ENCODE measurements at regions not wholly inside any gene's neighbourhood (a gene's known extent, or its start where the extent isn't known, plus 50 kb on each side); places are given as distances from the start of the nearest gene placed in this dataset.

GRCh38 chr2:122166820-122167219 is 411.4 kb downstream of the TSN start:
- POLR2A ChIA-PET = no interaction called here
- H3K4me1 Mint-ChIP-seq = no peaks in the 10 kb centered on the region
- no peaks in the 10 kb centered on the region for H3K27me3 Mint-ChIP-seq
- H3K27ac Mint-ChIP-seq = no peak overlapping the region
- no peaks in the 10 kb centered on the region for H3K36me3 Mint-ChIP-seq
- no peak for ATAC-seq (ENCODE audit: low read depth)
- no peaks in the 10 kb centered on the region for H3K9me3 Mint-ChIP-seq
- DNase-seq = no peak
- H3K4me3 Mint-ChIP-seq = no peak overlapping the region

GRCh38 chr2:122167515-122167914 is 412.1 kb downstream of the TSN start:
- POLR2A ChIA-PET = no interaction called here
- Mint-ChIP-seq H3K4me3 (no peak overlapping the region), H3K27ac (no peak overlapping the region), H3K9me3 (no peaks in the 10 kb centered on the region), H3K4me1 (no peaks in the 10 kb centered on the region), H3K27me3 (no peaks in the 10 kb centered on the region), H3K36me3 (no peaks in the 10 kb centered on the region)
- no peak for ATAC-seq (ENCODE audit: low read depth)
- no peak for DNase-seq

- no peak overlapping the region for H3K27ac Mint-ChIP-seq
- DNase-seq (no peak), ATAC-seq (ENCODE audit: low read depth) (no peak)
- POLR2A ChIA-PET = no interaction called here
- no peak overlapping the region for H3K4me3 Mint-ChIP-seq
- H3K36me3 Mint-ChIP-seq = no peaks in the 10 kb centered on the region
- no peaks in the 10 kb centered on the region for H3K27me3 Mint-ChIP-seq
- no peaks in the 10 kb centered on the region for H3K9me3 Mint-ChIP-seq
- no peaks in the 10 kb centered on the region for H3K4me1 Mint-ChIP-seq
Observed at GRCh38 chr2:122168799-122169198, 413.3 kb downstream of the TSN start.

GRCh38 chr2:122172812-122173211 is 417.4 kb downstream of the TSN start:
- no peak for ATAC-seq (ENCODE audit: low read depth)
- POLR2A ChIA-PET = no interaction called here
- Mint-ChIP-seq H3K4me1 (no peaks in the 10 kb centered on the region), H3K9me3 (no peaks in the 10 kb centered on the region), H3K36me3 (no peaks in the 10 kb centered on the region), H3K4me3 (no peak overlapping the region), H3K27ac (no peak overlapping the region), H3K27me3 (no peaks in the 10 kb centered on the region)
- no peak for DNase-seq

- no peaks in the 10 kb centered on the region for H3K9me3 Mint-ChIP-seq
- H3K27me3 Mint-ChIP-seq = no peaks in the 10 kb centered on the region
- no peak overlapping the region for H3K4me3 Mint-ChIP-seq
- no peaks in the 10 kb centered on the region for H3K4me1 Mint-ChIP-seq
- POLR2A ChIA-PET = no interaction called here
- H3K27ac Mint-ChIP-seq = no peak overlapping the region
- DNase-seq (no peak), ATAC-seq (ENCODE audit: low read depth) (no peak)
- H3K36me3 Mint-ChIP-seq = no peaks in the 10 kb centered on the region
Observed at GRCh38 chr2:122174061-122174460, 418.6 kb downstream of the TSN start.

- no peaks in the 10 kb centered on the region for H3K36me3 Mint-ChIP-seq
- H3K27me3 Mint-ChIP-seq = no peaks in the 10 kb centered on the region
- ATAC-seq (ENCODE audit: low read depth) (no peak), DNase-seq (no peak)
- no peak overlapping the region for H3K27ac Mint-ChIP-seq
- no peaks in the 10 kb centered on the region for H3K4me1 Mint-ChIP-seq
- POLR2A ChIA-PET = no interaction called here
- H3K4me3 Mint-ChIP-seq = no peak overlapping the region
- no peaks in the 10 kb centered on the region for H3K9me3 Mint-ChIP-seq
Observed at GRCh38 chr2:122179492-122180165, 424.2 kb downstream of the TSN start.

- POLR2A ChIA-PET = no interaction called here
- Mint-ChIP-seq H3K27me3 (no peaks in the 10 kb centered on the region), H3K27ac (no peak overlapping the region), H3K4me1 (no peaks in the 10 kb centered on the region), H3K9me3 (no peaks in the 10 kb centered on the region), H3K36me3 (no peaks in the 10 kb centered on the region), H3K4me3 (no peak overlapping the region)
- DNase-seq = no peak
- no peak for ATAC-seq (ENCODE audit: low read depth)
Observed at GRCh38 chr2:122180972-122181371, 425.5 kb downstream of the TSN start.

- POLR2A ChIA-PET = no interaction called here
- Mint-ChIP-seq H3K27ac (no peak overlapping the region), H3K4me3 (no peak overlapping the region), H3K4me1 (no peaks in the 10 kb centered on the region), H3K9me3 (no peaks in the 10 kb centered on the region), H3K36me3 (no peaks in the 10 kb centered on the region), H3K27me3 (no peaks in the 10 kb centered on the region)
- DNase-seq (no peak), ATAC-seq (ENCODE audit: low read depth) (no peak)
Observed at GRCh38 chr2:122182616-122183355, 427.3 kb downstream of the TSN start.

GRCh38 chr2:122183890-122184289 is 428.4 kb downstream of the TSN start:
- DNase-seq = no peak
- ATAC-seq (ENCODE audit: low read depth) = no peak
- Mint-ChIP-seq H3K4me1 (no peaks in the 10 kb centered on the region), H3K27me3 (no peaks in the 10 kb centered on the region), H3K27ac (no peak overlapping the region), H3K9me3 (no peaks in the 10 kb centered on the region), H3K4me3 (no peak overlapping the region), H3K36me3 (no peaks in the 10 kb centered on the region)
- POLR2A ChIA-PET = no interaction called here

GRCh38 chr2:122186761-122187222 is 431.3 kb downstream of the TSN start:
- ATAC-seq (ENCODE audit: low read depth) (no peak), DNase-seq (no peak)
- no peak overlapping the region for H3K27ac Mint-ChIP-seq
- POLR2A ChIA-PET = no interaction called here
- no peaks in the 10 kb centered on the region for H3K9me3 Mint-ChIP-seq
- H3K4me3 Mint-ChIP-seq = no peak overlapping the region
- no peaks in the 10 kb centered on the region for H3K27me3 Mint-ChIP-seq
- H3K36me3 Mint-ChIP-seq = no peaks in the 10 kb centered on the region
- H3K4me1 Mint-ChIP-seq = no peaks in the 10 kb centered on the region

- POLR2A ChIA-PET = no interaction called here
- H3K4me1 Mint-ChIP-seq = no peaks in the 10 kb centered on the region
- ATAC-seq (ENCODE audit: low read depth) (no peak), DNase-seq (no peak)
- H3K4me3 Mint-ChIP-seq = no peak overlapping the region
- no peaks in the 10 kb centered on the region for H3K9me3 Mint-ChIP-seq
- no peak overlapping the region for H3K27ac Mint-ChIP-seq
- no peaks in the 10 kb centered on the region for H3K36me3 Mint-ChIP-seq
- no peaks in the 10 kb centered on the region for H3K27me3 Mint-ChIP-seq
Observed at GRCh38 chr2:122191331-122191730, 435.9 kb downstream of the TSN start.

- no peak for DNase-seq
- H3K27ac Mint-ChIP-seq = no peak overlapping the region
- no peaks in the 10 kb centered on the region for H3K27me3 Mint-ChIP-seq
- H3K4me1 Mint-ChIP-seq = no peaks in the 10 kb centered on the region
- POLR2A ChIA-PET = no interaction called here
- H3K36me3 Mint-ChIP-seq = no peaks in the 10 kb centered on the region
- H3K9me3 Mint-ChIP-seq = no peaks in the 10 kb centered on the region
- ATAC-seq (ENCODE audit: low read depth) = no peak
- H3K4me3 Mint-ChIP-seq = no peak overlapping the region
Observed at GRCh38 chr2:122193622-122194021, 438.2 kb downstream of the TSN start.

- H3K27me3 Mint-ChIP-seq = no peaks in the 10 kb centered on the region
- DNase-seq = no peak
- H3K4me1 Mint-ChIP-seq = no peaks in the 10 kb centered on the region
- POLR2A ChIA-PET = no interaction called here
- no peak overlapping the region for H3K4me3 Mint-ChIP-seq
- no peak overlapping the region for H3K27ac Mint-ChIP-seq
- H3K36me3 Mint-ChIP-seq = no peaks in the 10 kb centered on the region
- no peaks in the 10 kb centered on the region for H3K9me3 Mint-ChIP-seq
- ATAC-seq (ENCODE audit: low read depth) = no peak
Observed at GRCh38 chr2:122194546-122194945, 439.1 kb downstream of the TSN start.

GRCh38 chr2:122203523-122203922 is 448.1 kb downstream of the TSN start:
- ATAC-seq (ENCODE audit: low read depth) (no peak), DNase-seq (no peak)
- H3K9me3 Mint-ChIP-seq = no peaks in the 10 kb centered on the region
- no peaks in the 10 kb centered on the region for H3K27me3 Mint-ChIP-seq
- H3K4me1 Mint-ChIP-seq = no peaks in the 10 kb centered on the region
- no peaks in the 10 kb centered on the region for H3K36me3 Mint-ChIP-seq
- POLR2A ChIA-PET = no interaction called here
- H3K27ac Mint-ChIP-seq = no peak overlapping the region
- no peak overlapping the region for H3K4me3 Mint-ChIP-seq
